Kidney (tissue), 13 donors: ENCODE measurements at regions not wholly inside any gene's neighbourhood (a gene's known extent, or its start where the extent isn't known, plus 50 kb on each side); places are given as distances from the start of the nearest gene placed in this dataset.

Experiments used
- DNase-seq, 5 donors: peaks; one replicate each; pipeline ENCODE4 v3.0.0-alpha.2; 2013 to 2020
- FAIRE-seq: peaks from 2 replicates; lab custom pipeline; 2012; peaks lifted over from hg19 to GRCh38; lab: Jason Lieb, UNC
- H3K27ac ChIP-seq, 2 donors: one replicate each; pipeline ENCODE4 v1.7.0; 2013; ENCODE audit warnings: low read depth in 2 of 2, low read length in 2 of 2, inconsistent platforms in 1 of 2
- H3K27me3 ChIP-seq: one replicate; pipeline ENCODE4 v1.7.1; 2013; ENCODE audit warnings: low read length, inconsistent platforms; ENCODE audit not compliant: control insufficient read depth, insufficient read depth
- H3K36me3 ChIP-seq, 3 donors: one replicate each; pipeline versions ENCODE4 v1.7.0 to v1.7.1; 2013; ENCODE audit warnings: low read length in 3 of 3, control low read depth in 1 of 3, inconsistent platforms in 1 of 3; ENCODE audit not compliant: insufficient read depth in 3 of 3, control insufficient read depth in 2 of 3
- H3K4me1 ChIP-seq, 3 donors: one replicate each; pipeline versions ENCODE4 v1.7.0 to v1.7.1; 2013; ENCODE audit warnings: low read length in 3 of 3, inconsistent platforms in 1 of 3, low read depth in 1 of 3; ENCODE audit not compliant: control insufficient read depth in 2 of 3, insufficient read depth in 2 of 3
- H3K4me3 ChIP-seq, 3 donors: one replicate each; pipeline versions ENCODE4 v1.7.0 to v1.8.1; 2013; ENCODE audit warnings: low read length in 3 of 3, control low read depth in 1 of 3, inconsistent platforms in 1 of 3
- H3K9ac ChIP-seq, 3 donors: one replicate each; pipeline versions ENCODE4 v1.7.0 to v1.7.1; 2013; ENCODE audit warnings: low read length in 3 of 3, control low read depth in 1 of 3, inconsistent platforms in 1 of 3
- H3K9me3 ChIP-seq, 3 donors: one replicate each; pipeline versions ENCODE4 v1.7.0 to v1.7.1; 2013; ENCODE audit warnings: low read length in 3 of 3, control low read depth in 1 of 3, inconsistent platforms in 1 of 3; ENCODE audit not compliant: control insufficient read depth in 2 of 3, insufficient read depth in 1 of 3
- CTCF ChIP-seq: IDR thresholded peaks from 3 replicates; pipeline ENCODE4 v1.5.1; 2012; ENCODE audit warnings: mild to moderate bottlenecking, moderate library complexity, borderline replicate concordance; ENCODE audit not compliant: insufficient read depth; ENCODE audit errors: extremely low read depth
- intact Hi-C: fragments of 100-400 bp; cut with DNase I; formaldehyde crosslinking; loops from one replicate; pipeline ENCODE4 v1.11.1; 2022
- donor health status: control.
- donor health status: control.
- donor health status: control.
- donor health status: control.
- donor health status: control.
- donor health status: DM: yes; HTN: yes; CAD: no.
- donor health status: Normal renal cell carcinoma (clear cell type).

DNA sequence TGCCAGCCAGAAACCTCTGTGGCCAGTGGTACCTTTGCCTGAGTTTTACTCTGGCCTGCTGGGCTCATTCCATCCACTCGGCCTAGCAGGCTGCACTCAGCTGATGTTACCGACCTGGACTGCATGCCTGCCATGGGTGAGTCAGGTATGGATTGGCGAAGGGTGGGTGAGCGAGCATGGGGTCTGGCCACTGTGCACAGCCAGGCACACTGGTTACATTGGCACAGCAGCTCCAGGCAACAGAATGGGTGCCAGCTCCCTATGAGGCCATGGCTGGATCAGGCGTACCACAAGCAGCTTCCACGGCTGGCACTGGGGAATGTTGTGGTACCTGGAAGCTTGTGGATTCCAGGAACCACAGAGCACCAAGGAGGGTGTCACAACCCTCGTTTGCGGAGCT, 685.7 kb downstream of the SLC16A7 start:
- Histone ChIP-seq H3K27me3 (no peaks in the 10 kb centered on the region), H3K4me1 (no peaks in the 10 kb centered on the region), H3K36me3 (no peaks in the 10 kb centered on the region), H3K4me3 (no peak overlapping the region), H3K9ac (no peak overlapping the region), H3K27ac (no peak overlapping the region), H3K9me3 (no peaks in the 10 kb centered on the region)
- FAIRE-seq, result no peak
- intact Hi-C loops, result no loop called here
- no peak for TF ChIP-seq CTCF
- DNase-seq, result peak in 1 of 5 donors; percentile 40

GRCh38 chr12:60290532-60290931, 694.7 kb downstream of the SLC16A7 start:
- FAIRE-seq (no peak), DNase-seq (no peak)
- peaks cover 0 to 2% (median 0%) of the 10 kb centered on the region in 3 donors for H3K9me3 ChIP-seq
- H3K27me3 ChIP-seq, result no peaks in the 10 kb centered on the region
- H3K36me3 ChIP-seq, result no peaks in the 10 kb centered on the region
- no peak overlapping the region for H3K9ac ChIP-seq
- intact Hi-C loops, result no loop called here
- no peaks in the 10 kb centered on the region for H3K4me1 ChIP-seq
- no peak for TF ChIP-seq CTCF
- no peak overlapping the region for H3K27ac ChIP-seq
- H3K4me3 ChIP-seq, result no peak overlapping the region

DNA sequence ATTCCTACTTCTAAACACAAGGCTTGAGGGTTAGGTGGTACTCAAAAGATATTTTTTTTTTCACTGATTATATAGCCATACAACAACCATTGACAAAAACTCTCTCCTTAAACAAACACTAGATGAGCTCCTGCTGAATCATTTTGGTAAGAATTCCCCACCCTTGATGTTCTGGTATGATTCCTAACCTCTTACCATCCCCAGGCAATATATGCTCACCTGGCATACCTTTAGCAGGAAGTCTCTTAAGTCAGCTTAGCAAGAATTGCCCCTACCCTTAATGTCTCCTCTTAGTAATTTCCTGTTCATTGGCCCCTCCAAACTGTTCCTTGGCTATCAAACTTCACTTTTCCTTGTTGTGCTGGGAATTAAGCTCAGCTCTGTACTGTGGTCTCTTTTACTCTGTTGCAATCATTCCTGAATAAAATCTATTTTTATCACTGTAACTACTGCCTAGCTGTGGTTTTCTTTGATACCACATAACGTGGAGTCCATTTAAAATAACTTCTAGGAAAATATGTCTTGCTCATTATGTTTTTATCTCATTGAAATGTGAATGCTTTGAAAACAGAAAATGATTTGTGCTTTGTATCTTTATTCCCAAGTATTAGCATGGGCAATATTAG, 712.6 kb downstream of the SLC16A7 start:
- Histone ChIP-seq H3K27me3 (no peaks in the 10 kb centered on the region), H3K4me1 (no peaks in the 10 kb centered on the region), H3K9me3 (no peaks in the 10 kb centered on the region), H3K4me3 (no peak overlapping the region), H3K9ac (no peak overlapping the region), H3K36me3 (no peaks in the 10 kb centered on the region), H3K27ac (no peak overlapping the region)
- FAIRE-seq (no peak), DNase-seq (no peak)
- intact Hi-C loops, result no loop called here
- no peak for TF ChIP-seq CTCF

DNA sequence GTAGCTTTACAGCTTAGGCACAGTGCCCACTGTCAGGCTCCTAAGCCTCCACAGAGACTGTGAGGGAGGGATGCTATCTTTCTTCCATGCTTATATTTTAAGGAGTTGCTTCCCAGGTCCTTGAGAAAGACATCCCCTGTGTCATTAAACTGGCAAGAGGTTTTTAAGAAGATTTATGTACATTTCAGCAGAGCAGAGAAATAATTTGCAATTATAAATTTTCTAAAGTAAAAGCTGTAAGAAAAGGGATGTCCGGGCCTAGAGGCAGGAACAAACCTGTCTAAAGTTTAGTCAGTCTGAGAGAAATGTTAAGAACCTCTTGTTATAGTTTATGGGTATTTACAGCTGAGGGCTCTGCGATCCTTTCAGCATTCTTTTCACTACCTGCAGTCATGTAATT, 716.1 kb downstream of the SLC16A7 start:
- intact Hi-C loops, result no loop called here
- no peak overlapping the region for H3K9ac ChIP-seq
- no peaks in the 10 kb centered on the region for H3K9me3 ChIP-seq
- no peak for TF ChIP-seq CTCF
- H3K27me3 ChIP-seq, result no peaks in the 10 kb centered on the region
- DNase-seq (peak in 2 of 5 donors; percentile 4 to 16), FAIRE-seq (no peak)
- no peak overlapping the region for H3K4me3 ChIP-seq
- no peaks in the 10 kb centered on the region for H3K36me3 ChIP-seq
- H3K27ac ChIP-seq, result no peak overlapping the region
- H3K4me1 ChIP-seq, result no peaks in the 10 kb centered on the region
